ENCODE measurements at regions not wholly inside any gene's neighbourhood (a gene's known extent, or its start where the extent isn't known, plus 50 kb on each side); places are given as distances from the start of the nearest gene placed in this dataset.

GRCh38 chrX:131841496-131842437 lies 181.3 kb upstream of the STK26 start:
- TF ChIP-seq POLR2A (IDR thresholded peaks at IDR 0.05; ENCODE audit: low read depth, low read length), result no peak
- TF ChIP-seq POLR2AphosphoS5 (IDR thresholded peaks at IDR 0.05; ENCODE audit: low read depth, low read length), result no peak
- TF ChIP-seq TAF1 (IDR thresholded peaks at IDR 0.05; ENCODE audit: low read depth, low read length), result no peak
- TF ChIP-seq PAX5 (IDR thresholded peaks at IDR 0.05; ENCODE audit: insufficient read depth, low read length, severe bottlenecking), result no peak
